GM12878 (cell line): ENCODE measurements at regions not wholly inside any gene's neighbourhood (a gene's known extent, or its start where the extent isn't known, plus 50 kb on each side); places are given as distances from the start of the nearest gene placed in this dataset.

ENCODE experiments used
- ELK1 ChIP-seq: IDR thresholded peaks from 2 replicates; pipeline ENCODE4 v1.6.1; 2012; ENCODE audit warnings: low read depth, low read length, improper control_type of control experiment
- EP300 ChIP-seq, 2 experiments: fragments of 150-350 bp in 1 of 2; IDR thresholded peaks; 2 replicates each; pipeline ENCODE4 v1.6.1; 2011 to 2012; ENCODE audit warnings: low read depth in 2 of 2, low read length in 2 of 2, borderline replicate concordance in 1 of 2, improper control_type of control experiment in 1 of 2, inconsistent platforms in 1 of 2; ENCODE audit not compliant: control insufficient read depth in 1 of 2
- IKZF2 ChIP-seq, 2 experiments: fragments of 450-650 bp; IDR thresholded peaks; 2 replicates each; pipeline ENCODE4 v1.6.1; 2017; ENCODE audit warnings: mild to moderate bottlenecking in 2 of 2, moderate library complexity in 2 of 2
- RELB ChIP-seq: fragments of 450-650 bp; IDR thresholded peaks from 2 replicates; pipeline ENCODE4 v1.6.1; 2017; ENCODE audit warnings: low read depth, mild to moderate bottlenecking, moderate library complexity
- RUNX3 ChIP-seq: IDR thresholded peaks from 2 replicates; pipeline ENCODE4 v1.6.1; 2012; ENCODE audit warnings: low read length, inconsistent platforms
- SUPT20H ChIP-seq: IDR thresholded peaks from 2 replicates; pipeline ENCODE4 v1.6.1; 2011; ENCODE audit warnings: low read depth, mild to moderate bottlenecking, low read length, moderate library complexity, borderline replicate concordance; ENCODE audit not compliant: control insufficient read depth
- YY1 ChIP-seq: IDR thresholded peaks from 2 replicates; pipeline ENCODE4 v1.6.1; 2011; ENCODE audit warnings: low read depth, mild to moderate bottlenecking, low read length
- ZBTB33 ChIP-seq: fragments of 450-650 bp; IDR thresholded peaks from 2 replicates; pipeline ENCODE4 v1.6.1; 2017; ENCODE audit warnings: mild to moderate bottlenecking
- TF ChIP-seq, protein P1 (sequence below): fragments of 450-650 bp; IDR thresholded peaks from 2 replicates; pipeline ENCODE4 v1.6.1; 2017; ENCODE audit warnings: mild to moderate bottlenecking, low read depth, inconsistent platforms; ENCODE audit not compliant: poor library complexity, severe bottlenecking
- TF ChIP-seq, protein P2 (sequence below): IDR thresholded peaks from 2 replicates; pipeline ENCODE4 v1.6.1; 2012; ENCODE audit warnings: mild to moderate bottlenecking, low read depth, low read length

DNA sequence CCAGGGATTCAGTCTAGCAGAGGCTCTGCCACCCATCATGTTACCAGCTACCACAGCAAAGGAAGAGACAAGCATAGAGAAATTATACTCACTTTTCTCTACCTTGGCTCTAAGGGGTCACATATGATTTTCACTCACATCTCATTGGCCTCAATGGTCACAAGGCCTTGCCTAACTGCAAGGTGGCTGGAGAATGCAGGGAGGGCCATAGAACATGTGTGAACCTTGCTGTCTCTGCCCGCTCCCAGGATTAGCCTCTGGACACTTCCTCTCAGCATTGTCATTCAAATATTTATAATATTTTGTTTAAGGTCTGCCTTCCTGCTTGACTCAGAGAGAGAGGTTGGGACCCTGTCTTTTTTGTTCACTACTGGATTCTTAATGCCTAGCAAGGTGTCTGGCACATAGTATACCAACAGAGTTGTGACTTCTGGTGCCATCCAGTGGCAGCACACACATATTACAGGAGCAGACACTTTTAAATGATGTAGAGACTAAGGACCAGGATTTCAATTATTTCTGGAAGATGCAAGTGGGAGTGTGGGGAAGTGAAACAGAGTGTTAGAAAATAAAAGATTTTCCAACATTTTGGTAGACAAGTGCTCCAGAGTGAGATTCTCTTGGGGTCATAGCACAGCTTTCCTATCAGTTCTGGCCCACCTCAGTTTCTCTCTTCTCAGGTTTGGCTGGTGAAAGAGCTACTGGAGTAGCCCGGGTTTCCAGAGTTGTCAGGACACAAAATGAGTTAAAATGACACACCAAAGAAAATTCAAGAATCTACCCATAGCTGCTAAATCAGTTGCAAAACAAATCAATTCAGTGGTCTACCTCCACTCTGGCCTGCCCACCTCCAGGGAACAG, 119.0 kb upstream of the RASGRP1 start (continued):
- TF ChIP-seq ZBTB33 (no peak), ELK1 (no peak), RUNX3 (no peak), SUPT20H (no peak), RELB (0 out of 2 replicates have a peak, but pooled peaks have one; percentile 12), EP300 (IDR thresholded peaks at IDR 0.05; ENCODE audit: borderline replicate concordance in 1 of 2, control insufficient read depth in 1 of 2, low read depth in 2 of 2, low read length in 2 of 2) (no peak), IKZF2 (IDR thresholded peaks at IDR 0.05) (0 out of 4 replicates have a peak, but pooled peaks of 1 of the 2 experiments have one; percentile 7), YY1 (peak; percentile 64; the same call in 1 of the 2 replicates)
- TF ChIP-seq, protein P1, sequence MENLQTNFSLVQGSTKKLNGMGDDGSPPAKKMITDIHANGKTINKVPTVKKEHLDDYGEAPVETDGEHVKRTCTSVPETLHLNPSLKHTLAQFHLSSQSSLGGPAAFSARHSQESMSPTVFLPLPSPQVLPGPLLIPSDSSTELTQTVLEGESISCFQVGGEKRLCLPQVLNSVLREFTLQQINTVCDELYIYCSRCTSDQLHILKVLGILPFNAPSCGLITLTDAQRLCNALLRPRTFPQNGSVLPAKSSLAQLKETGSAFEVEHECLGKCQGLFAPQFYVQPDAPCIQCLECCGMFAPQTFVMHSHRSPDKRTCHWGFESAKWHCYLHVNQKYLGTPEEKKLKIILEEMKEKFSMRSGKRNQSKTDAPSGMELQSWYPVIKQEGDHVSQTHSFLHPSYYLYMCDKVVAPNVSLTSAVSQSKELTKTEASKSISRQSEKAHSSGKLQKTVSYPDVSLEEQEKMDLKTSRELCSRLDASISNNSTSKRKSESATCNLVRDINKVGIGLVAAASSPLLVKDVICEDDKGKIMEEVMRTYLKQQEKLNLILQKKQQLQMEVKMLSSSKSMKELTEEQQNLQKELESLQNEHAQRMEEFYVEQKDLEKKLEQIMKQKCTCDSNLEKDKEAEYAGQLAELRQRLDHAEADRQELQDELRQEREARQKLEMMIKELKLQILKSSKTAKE = peak; percentile 21
- TF ChIP-seq, protein P2, sequence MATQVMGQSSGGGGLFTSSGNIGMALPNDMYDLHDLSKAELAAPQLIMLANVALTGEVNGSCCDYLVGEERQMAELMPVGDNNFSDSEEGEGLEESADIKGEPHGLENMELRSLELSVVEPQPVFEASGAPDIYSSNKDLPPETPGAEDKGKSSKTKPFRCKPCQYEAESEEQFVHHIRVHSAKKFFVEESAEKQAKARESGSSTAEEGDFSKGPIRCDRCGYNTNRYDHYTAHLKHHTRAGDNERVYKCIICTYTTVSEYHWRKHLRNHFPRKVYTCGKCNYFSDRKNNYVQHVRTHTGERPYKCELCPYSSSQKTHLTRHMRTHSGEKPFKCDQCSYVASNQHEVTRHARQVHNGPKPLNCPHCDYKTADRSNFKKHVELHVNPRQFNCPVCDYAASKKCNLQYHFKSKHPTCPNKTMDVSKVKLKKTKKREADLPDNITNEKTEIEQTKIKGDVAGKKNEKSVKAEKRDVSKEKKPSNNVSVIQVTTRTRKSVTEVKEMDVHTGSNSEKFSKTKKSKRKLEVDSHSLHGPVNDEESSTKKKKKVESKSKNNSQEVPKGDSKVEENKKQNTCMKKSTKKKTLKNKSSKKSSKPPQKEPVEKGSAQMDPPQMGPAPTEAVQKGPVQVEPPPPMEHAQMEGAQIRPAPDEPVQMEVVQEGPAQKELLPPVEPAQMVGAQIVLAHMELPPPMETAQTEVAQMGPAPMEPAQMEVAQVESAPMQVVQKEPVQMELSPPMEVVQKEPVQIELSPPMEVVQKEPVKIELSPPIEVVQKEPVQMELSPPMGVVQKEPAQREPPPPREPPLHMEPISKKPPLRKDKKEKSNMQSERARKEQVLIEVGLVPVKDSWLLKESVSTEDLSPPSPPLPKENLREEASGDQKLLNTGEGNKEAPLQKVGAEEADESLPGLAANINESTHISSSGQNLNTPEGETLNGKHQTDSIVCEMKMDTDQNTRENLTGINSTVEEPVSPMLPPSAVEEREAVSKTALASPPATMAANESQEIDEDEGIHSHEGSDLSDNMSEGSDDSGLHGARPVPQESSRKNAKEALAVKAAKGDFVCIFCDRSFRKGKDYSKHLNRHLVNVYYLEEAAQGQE = no peak
